ENCODE measurements at regions not wholly inside any gene's neighbourhood (a gene's known extent, or its start where the extent isn't known, plus 50 kb on each side); places are given as distances from the start of the nearest gene placed in this dataset.

DNA sequence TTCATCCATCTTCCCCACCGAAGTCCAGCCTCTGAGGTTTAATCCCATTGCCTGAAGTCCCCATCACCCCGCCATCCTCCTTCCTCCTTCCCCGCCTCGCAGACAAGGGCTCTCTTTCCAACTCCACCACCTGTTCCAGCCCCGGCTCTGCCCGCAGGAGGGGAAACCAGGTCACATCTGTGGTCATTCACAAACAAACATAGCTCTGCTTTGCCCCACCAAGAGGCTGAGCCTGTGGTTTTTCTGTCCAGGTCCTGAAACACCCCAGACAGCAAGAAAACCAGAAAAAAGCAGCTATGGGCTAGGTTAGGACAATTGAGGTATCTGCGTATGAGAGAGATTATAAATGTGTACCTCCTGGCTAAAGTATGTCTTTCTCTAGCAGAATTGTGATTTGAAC lies 144.7 kb downstream of the GLI2 start:
- peaks cover 33% of the 10 kb centered on the region for H3K4me1 ChIP-seq (ENCODE audit: control insufficient read depth, insufficient read depth, low read depth, low read length)
- DNase-seq = peak; percentile 69
- H2AFZ ChIP-seq (ENCODE audit: low read depth, low read length) = no peak overlapping the region
- H3K23ac ChIP-seq (ENCODE audit: low read length in 2 of 2) = no peak overlapping the region
- H3K79me1 ChIP-seq (replicated peaks; ENCODE audit: low read length, poor library complexity, severe bottlenecking) = peaks cover 47% of the 10 kb centered on the region
- no peak overlapping the region for H4K8ac ChIP-seq (ENCODE audit: low read length)
- H3K27ac ChIP-seq (ENCODE audit: low read length, poor library complexity, severe bottlenecking) = no peak overlapping the region
- H3K4ac ChIP-seq (ENCODE audit: low read depth in 1 of 2, low read length in 2 of 2) = no peak overlapping the region
- no peaks in the 10 kb centered on the region for H3K27me3 ChIP-seq (ENCODE audit: control insufficient read depth in 1 of 2, insufficient read depth in 1 of 2, low read length in 2 of 2)
- H3K36me3 ChIP-seq (ENCODE audit: control insufficient read depth in 1 of 2, insufficient read depth in 2 of 2, low read depth in 1 of 2, low read length in 2 of 2) = peaks cover 0 to 9% of the 10 kb centered on the region in 2 experiments
- H2BK5ac ChIP-seq (ENCODE audit: low read depth, low read length, poor library complexity, severe bottlenecking) = no peak overlapping the region
- H3K4me2 ChIP-seq (ENCODE audit: low read length, poor library complexity, severe bottlenecking) = no peak overlapping the region
- H2BK120ac ChIP-seq (ENCODE audit: low read depth, low read length) = no peak overlapping the region
- H2BK12ac ChIP-seq (ENCODE audit: low read length in 2 of 2) = no peak overlapping the region
- WGBS = 72% methylated on average over 7 of the region's 7 CpGs
- H3K9ac ChIP-seq (ENCODE audit: low read length) = no peak overlapping the region
- H4K91ac ChIP-seq (ENCODE audit: low read length) = no peak overlapping the region
- H3K4me3 ChIP-seq (ENCODE audit: insufficient read depth in 1 of 2, low read depth in 1 of 2, low read length in 2 of 2) = no peak overlapping the region
- no peak overlapping the region for H2BK15ac ChIP-seq (ENCODE audit: low read depth, poor library complexity, severe bottlenecking)
- H3K9me3 ChIP-seq (ENCODE audit: control insufficient read depth, low read length) = no peaks in the 10 kb centered on the region
- H3K18ac ChIP-seq (ENCODE audit: low read depth in 1 of 2, low read length in 2 of 2) = no peak overlapping the region
- H3K14ac ChIP-seq (ENCODE audit: low read length in 2 of 2) = no peak overlapping the region
- no peak overlapping the region for H2AK5ac ChIP-seq (ENCODE audit: low read length, severe bottlenecking)

DNA sequence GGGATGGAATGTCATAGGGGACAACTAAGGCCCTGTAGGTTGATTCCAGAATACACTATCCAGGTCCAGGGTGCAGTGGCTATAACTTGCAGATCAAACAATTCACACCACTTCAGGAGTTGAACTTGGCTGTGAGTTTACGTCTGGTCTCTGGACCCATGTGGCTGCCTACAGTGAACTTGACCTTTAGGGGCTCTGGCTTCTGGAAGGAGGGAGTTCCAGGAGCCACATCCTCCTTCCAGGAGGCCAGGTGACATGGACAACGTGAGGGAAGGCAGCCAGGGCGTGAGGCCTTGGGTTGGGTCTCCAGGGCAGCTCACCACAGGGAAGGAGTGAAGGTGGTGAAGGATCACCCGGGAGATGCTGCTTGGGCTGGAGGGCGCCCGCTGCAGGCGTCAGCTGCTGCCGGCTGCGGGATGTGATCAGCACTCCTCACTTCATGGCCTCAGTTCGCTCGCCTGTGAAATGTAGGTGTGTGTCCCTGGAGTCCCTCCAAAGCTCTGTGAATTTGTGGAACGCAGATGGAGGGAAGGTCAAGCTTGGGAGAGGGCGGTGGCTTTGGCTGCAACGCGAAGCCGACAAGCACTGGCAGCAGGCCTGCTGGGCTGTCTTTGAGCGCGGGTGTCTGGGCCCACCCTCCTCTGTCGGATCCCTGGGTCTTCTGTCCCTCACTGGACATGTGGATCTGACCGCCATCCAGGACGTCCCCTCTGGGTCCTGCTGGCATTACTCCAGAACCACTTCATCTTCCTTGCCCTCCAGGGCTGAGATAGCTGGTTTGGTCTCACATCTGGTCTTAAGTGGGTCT lies 146.5 kb downstream of the GLI2 start:
- H3K36me3 ChIP-seq (ENCODE audit: control insufficient read depth in 1 of 2, insufficient read depth in 2 of 2, low read depth in 1 of 2, low read length in 2 of 2) = peaks cover 0 to 16% of the 10 kb centered on the region in 2 experiments
- H2BK120ac ChIP-seq (ENCODE audit: low read depth, low read length) = no peak overlapping the region
- H2BK15ac ChIP-seq (ENCODE audit: low read depth, poor library complexity, severe bottlenecking) = no peak overlapping the region
- no peaks in the 10 kb centered on the region for H3K27me3 ChIP-seq (ENCODE audit: control insufficient read depth in 1 of 2, insufficient read depth in 1 of 2, low read length in 2 of 2)
- H3K27ac ChIP-seq (ENCODE audit: low read length, poor library complexity, severe bottlenecking) = no peak overlapping the region
- peak overlapping the region in 1 of 2 experiments; percentile 69 for H3K14ac ChIP-seq (ENCODE audit: low read length in 2 of 2)
- H3K79me1 ChIP-seq (replicated peaks; ENCODE audit: low read length, poor library complexity, severe bottlenecking) = peaks cover 51% of the 10 kb centered on the region
- H3K4me1 ChIP-seq (ENCODE audit: control insufficient read depth, insufficient read depth, low read depth, low read length) = peaks cover 37% of the 10 kb centered on the region
- H4K91ac ChIP-seq (ENCODE audit: low read length) = no peak overlapping the region
- H3K4me2 ChIP-seq (ENCODE audit: low read length, poor library complexity, severe bottlenecking) = no peak overlapping the region
- H2BK12ac ChIP-seq (ENCODE audit: low read length in 2 of 2) = peak overlapping the region in 1 of 2 experiments; percentile 19
- no peak overlapping the region for H2AFZ ChIP-seq (ENCODE audit: low read depth, low read length)
- peak overlapping the region in 1 of 2 experiments; percentile 18 for H3K4me3 ChIP-seq (ENCODE audit: insufficient read depth in 1 of 2, low read depth in 1 of 2, low read length in 2 of 2)
- DNase-seq = no peak
- H3K23ac ChIP-seq (ENCODE audit: low read length in 2 of 2) = no peak overlapping the region
- H4K8ac ChIP-seq (ENCODE audit: low read length) = no peak overlapping the region
- no peak overlapping the region for H2BK5ac ChIP-seq (ENCODE audit: low read depth, low read length, poor library complexity, severe bottlenecking)
- no peak overlapping the region for H2AK5ac ChIP-seq (ENCODE audit: low read length, severe bottlenecking)
- no peak overlapping the region for H3K9ac ChIP-seq (ENCODE audit: low read length)
- no peaks in the 10 kb centered on the region for H3K9me3 ChIP-seq (ENCODE audit: control insufficient read depth, low read length)
- WGBS = 96% methylated on average over 19 of the region's 21 CpGs
- no peak overlapping the region for H3K4ac ChIP-seq (ENCODE audit: low read depth in 1 of 2, low read length in 2 of 2)
- H3K18ac ChIP-seq (ENCODE audit: low read depth in 1 of 2, low read length in 2 of 2) = no peak overlapping the region

GRCh38 chr2:120883607-120884440 lies 148.2 kb downstream of the GLI2 start:
- Histone ChIP-seq H3K14ac (ENCODE audit: low read length in 2 of 2) (peak overlapping the region in 1 of 2 experiments; percentile 3), H3K23ac (ENCODE audit: low read length in 2 of 2) (no peak overlapping the region), H2AFZ (ENCODE audit: low read depth, low read length) (no peak overlapping the region), H3K4me1 (ENCODE audit: control insufficient read depth, insufficient read depth, low read depth, low read length) (peaks cover 37% of the 10 kb centered on the region), H4K91ac (ENCODE audit: low read length) (peak overlapping the region; percentile 65), H3K27me3 (ENCODE audit: control insufficient read depth in 1 of 2, insufficient read depth in 1 of 2, low read length in 2 of 2) (no peaks in the 10 kb centered on the region), H3K9me3 (ENCODE audit: control insufficient read depth, low read length) (no peaks in the 10 kb centered on the region), H3K4me3 (ENCODE audit: insufficient read depth in 1 of 2, low read depth in 1 of 2, low read length in 2 of 2) (no peak overlapping the region), H3K4ac (ENCODE audit: low read depth in 1 of 2, low read length in 2 of 2) (peak overlapping the region in 1 of 2 experiments; percentile 25), H3K4me2 (ENCODE audit: low read length, poor library complexity, severe bottlenecking) (no peak overlapping the region), H2AK5ac (ENCODE audit: low read length, severe bottlenecking) (no peak overlapping the region), H3K36me3 (ENCODE audit: control insufficient read depth in 1 of 2, insufficient read depth in 2 of 2, low read depth in 1 of 2, low read length in 2 of 2) (peaks cover 0 to 17% of the 10 kb centered on the region in 2 experiments), H2BK12ac (ENCODE audit: low read length in 2 of 2) (peak overlapping the region in 1 of 2 experiments; percentile 47), H2BK120ac (ENCODE audit: low read depth, low read length) (no peak overlapping the region), H2BK5ac (ENCODE audit: low read depth, low read length, poor library complexity, severe bottlenecking) (no peak overlapping the region), H3K9ac (ENCODE audit: low read length) (no peak overlapping the region), H3K18ac (ENCODE audit: low read depth in 1 of 2, low read length in 2 of 2) (peak overlapping the region in 1 of 2 experiments; percentile 15), H4K8ac (ENCODE audit: low read length) (no peak overlapping the region), H2BK15ac (ENCODE audit: low read depth, poor library complexity, severe bottlenecking) (peak overlapping the region; percentile 50), H3K79me1 (replicated peaks; ENCODE audit: low read length, poor library complexity, severe bottlenecking) (peaks cover 55% of the 10 kb centered on the region), H3K27ac (ENCODE audit: low read length, poor library complexity, severe bottlenecking) (no peak overlapping the region)
- WGBS = 88% methylated on average over 14 of the region's 15 CpGs
- no peak for DNase-seq

Data from mesenchymal stem cell (in vitro differentiated cells and primary cell).